A549 (cell line): ENCODE measurements at regions not wholly inside any gene's neighbourhood (a gene's known extent, or its start where the extent isn't known, plus 50 kb on each side); places are given as distances from the start of the nearest gene placed in this dataset.

Experiments used
- ATAC-seq, 2 experiments: fragments of 200-7000 bp in 1 of 2; fragments of >200 bp in 1 of 2; cut with Nextera tagmentation in 1 of 2; cut with Tn5 transposase in 1 of 2; 3 replicates each; pipeline versions ENCODE4 v1.8.0 to v1.9.1; 2018 to 2020; ENCODE audit warnings: mild to moderate bottlenecking in 1 of 2, moderate library complexity in 1 of 2
- CTCF ChIA-PET: fragments of 300-600 bp; sonication (Branson Sonifier 250); formaldehyde crosslinking; extraction: SDS; loops from one replicate; lab custom pipeline; 2021; ENCODE audit warnings: antibody characterized with exemption, inconsistent platforms; lab: Yijun Ruan, JAX
- POLR2A ChIA-PET: fragments of 350-600 bp; formaldehyde crosslinking; extraction: SDS; loops from one replicate; lab custom pipeline; 2021; ENCODE audit warnings: antibody characterized with exemption, inconsistent platforms; lab: Yijun Ruan, JAX
- DNase-seq, 2 experiments: peaks; one replicate each; pipeline versions ENCODE4 v3.0.0 to v3.0.0-alpha.2; 2011 to 2016; ENCODE audit warnings: low read depth in 1 of 2, low spot score in 1 of 2
- FAIRE-seq: peaks from 2 replicates; lab custom pipeline; 2011; peaks lifted over from hg19 to GRCh38; lab: Jason Lieb, UNC
- H3K27ac ChIP-seq, 2 experiments: fragments of >200 bp; sonication (Bioruptor Twin); formaldehyde crosslinking; 3 replicates each; pipeline ENCODE4 v1.5.1; 2016 to 2017
- H3K4me1 ChIP-seq: fragments of >200 bp; sonication (Bioruptor Twin); formaldehyde crosslinking; 3 replicates; pipeline ENCODE4 v1.6.1; 2016
- H3K4me2 ChIP-seq: fragments of >200 bp; sonication (Bioruptor Twin); formaldehyde crosslinking; 3 replicates; pipeline ENCODE4 v1.6.1; 2016
- H3K4me3 ChIP-seq: fragments of >200 bp; sonication (Bioruptor Twin); formaldehyde crosslinking; 3 replicates; pipeline ENCODE4 v1.5.1; 2016
- H3K9me3 ChIP-seq: fragments of >200 bp; sonication (Bioruptor Twin); formaldehyde crosslinking; 3 replicates; pipeline ENCODE4 v1.6.1; 2016
- BHLHE40 ChIP-seq: IDR thresholded peaks from 2 replicates; pipeline ENCODE4 v1.6.1; 2012; ENCODE audit warnings: low read depth, low read length, inconsistent platforms
- CBX2 ChIP-seq: fragments of 200-600 bp; sonication (generic); IDR thresholded peaks from 2 replicates; pipeline ENCODE4 v1.6.1; 2016; ENCODE audit warnings: low read depth, mild to moderate bottlenecking, borderline replicate concordance
- CBX8 ChIP-seq: fragments of 200-600 bp; sonication (generic); IDR thresholded peaks from 2 replicates; pipeline ENCODE4 v1.6.1; 2016
- FOXS1 ChIP-seq: fragments of 250-450 bp; sonication (Bioruptor Pico); IDR thresholded peaks from 2 replicates; pipeline ENCODE4 v1.5.0; 2020; ENCODE audit warnings: mild to moderate bottlenecking, moderate library complexity
- GATA3 ChIP-seq: IDR thresholded peaks from 2 replicates; pipeline ENCODE4 v1.6.1; 2012; ENCODE audit warnings: borderline replicate concordance
- HOXB5 ChIP-seq: fragments of 250-450 bp; sonication (Bioruptor Pico); IDR thresholded peaks from 2 replicates; pipeline ENCODE4 v1.5.0; 2020; ENCODE audit warnings: mild to moderate bottlenecking, moderate library complexity
- MYC ChIP-seq: IDR thresholded peaks from 2 replicates; pipeline ENCODE4 v1.6.1; 2012; ENCODE audit warnings: mild to moderate bottlenecking, inconsistent platforms, low read length, improper control_type of control experiment, borderline replicate concordance
- NR3C1 ChIP-seq: fragments of >200 bp; sonication (Bioruptor Twin); formaldehyde crosslinking; IDR thresholded peaks from 3 replicates; pipeline ENCODE4 v1.6.1; 2017
- PHF8 ChIP-seq: fragments of 200-600 bp; sonication (generic); IDR thresholded peaks from 2 replicates; pipeline ENCODE4 v1.6.1; 2016; ENCODE audit warnings: low read depth, mild to moderate bottlenecking, antibody characterized with exemption, moderate library complexity, borderline replicate concordance
- POLR2A ChIP-seq: IDR thresholded peaks from 2 replicates; pipeline ENCODE4 v1.6.1; 2012; ENCODE audit warnings: mild to moderate bottlenecking, low read length
- RFX5 ChIP-seq: fragments of 450-650 bp; IDR thresholded peaks from 2 replicates; pipeline ENCODE4 v1.7.1; 2014; ENCODE audit warnings: antibody characterized with exemption, mild to moderate bottlenecking, moderate library complexity
- RNF2 ChIP-seq: fragments of 200-600 bp; sonication (generic); IDR thresholded peaks from 2 replicates; pipeline ENCODE4 v1.6.1; 2016; ENCODE audit warnings: low read depth, mild to moderate bottlenecking, antibody characterized with exemption, moderate library complexity, borderline replicate concordance
- SREBF2 ChIP-seq: fragments of 450-650 bp; IDR thresholded peaks from 2 replicates; pipeline ENCODE4 v1.6.1; 2014; ENCODE audit warnings: mild to moderate bottlenecking, moderate library complexity
- TFCP2L1 ChIP-seq: fragments of 250-450 bp; sonication (Bioruptor Pico); IDR thresholded peaks from 2 replicates; pipeline ENCODE4 v1.5.0; 2021; ENCODE audit warnings: mild to moderate bottlenecking
- ZSCAN20 ChIP-seq: fragments of 250-450 bp; sonication (Bioruptor Pico); IDR thresholded peaks from 2 replicates; pipeline ENCODE4 v1.8.0; 2022; ENCODE audit warnings: mild to moderate bottlenecking, moderate library complexity
- WGBS: methylation state at CpG from one replicate; pipeline ENCODE4 v1.1.6; 2017; ENCODE audit errors: missing lambda C conversion rate; 5-methylcytosine and 5-hydroxymethylcytosine counted together
- TF ChIP-seq, protein P1 (sequence below): IDR thresholded peaks from 2 replicates; pipeline ENCODE4 v1.6.1; 2012
- TF ChIP-seq, protein P2 (sequence below): fragments of >200 bp; sonication (Bioruptor Twin); formaldehyde crosslinking; IDR thresholded peaks from 3 replicates; pipeline ENCODE4 v1.5.1; 2016
- TF ChIP-seq, protein P3 (sequence below): fragments of >200 bp; sonication (Bioruptor Twin); formaldehyde crosslinking; IDR thresholded peaks from 2 replicates; pipeline ENCODE4 v1.6.1; 2016
- TF ChIP-seq, protein P4 (sequence below): fragments of 450-650 bp; IDR thresholded peaks from 2 replicates; pipeline ENCODE4 v1.6.1; 2014; ENCODE audit warnings: antibody characterized with exemption

DNA sequence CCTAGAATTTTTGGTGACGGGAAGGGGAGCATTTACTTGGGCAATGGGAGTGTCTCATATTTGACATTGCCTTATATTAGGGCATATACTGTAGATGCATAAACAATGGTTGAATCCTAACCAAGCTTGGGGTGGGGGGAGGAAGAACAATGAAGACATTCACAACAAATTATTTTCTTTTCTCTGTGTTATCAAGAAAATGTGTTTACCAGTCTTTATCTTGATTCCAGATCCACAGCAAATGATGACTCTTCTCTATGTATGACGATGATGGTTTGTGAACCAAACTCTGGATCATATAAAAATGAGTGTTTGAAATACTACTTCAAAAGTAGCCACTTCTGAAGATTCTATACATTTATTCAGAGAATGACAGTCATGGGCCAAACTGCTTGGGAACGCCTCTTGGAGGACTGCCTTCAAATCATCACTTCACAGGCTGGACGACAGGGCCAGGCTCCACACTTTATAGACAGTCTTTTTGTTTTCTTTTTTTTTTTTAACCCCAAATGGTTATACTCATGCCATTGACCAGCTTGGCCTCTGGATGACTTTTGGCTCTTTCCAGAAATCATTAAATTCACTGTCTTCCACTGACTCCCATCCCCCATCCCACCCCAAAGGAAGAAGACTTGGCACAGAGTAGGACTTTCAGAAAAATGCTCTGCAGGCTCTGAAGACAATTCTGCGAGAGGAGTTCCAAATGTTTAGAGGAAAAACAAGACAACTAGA lies 123.8 kb upstream of the LIFR start:
- Histone ChIP-seq H3K4me2 (no peak overlapping the region), H3K4me1 (no peaks in the 10 kb centered on the region)
- DNase-seq = no peak
- no peak for TF ChIP-seq TFCP2L1
- no peak for TF ChIP-seq FOXS1 (CRISPR knock-in tag)
- TF ChIP-seq RNF2 = no peak
- TF ChIP-seq NR3C1 = no peak
- TF ChIP-seq RFX5 = no peak
- TF ChIP-seq BHLHE40 = no peak
- TF ChIP-seq GATA3 = no peak
- TF ChIP-seq PHF8 = no peak
- no peak for TF ChIP-seq SREBF2
- TF ChIP-seq CBX8 = no peak
- TF ChIP-seq POLR2A = no peak
- no peak for TF ChIP-seq MYC
- TF ChIP-seq ZSCAN20 (CRISPR knock-in tag) = no peak
- no peak for TF ChIP-seq CBX2
- TF ChIP-seq, all 56 proteins: peak for 0
- H3K4me3 ChIP-seq = no peak overlapping the region
- H3K9me3 ChIP-seq = no peaks in the 10 kb centered on the region
- WGBS = 75% methylated on average over 5 of the region's 5 CpGs
- ChIA-PET POLR2A (no interaction called here), CTCF (interaction anchor here (0.8 to 1.1 kb wide), 2 partner anchors 12 to 100 kb away, joined by 3 read pairs; no protein-coding TSS in a partner anchor)
- FAIRE-seq (no peak), ATAC-seq (no peak)
- no peak overlapping the region for H3K27ac ChIP-seq

DNA sequence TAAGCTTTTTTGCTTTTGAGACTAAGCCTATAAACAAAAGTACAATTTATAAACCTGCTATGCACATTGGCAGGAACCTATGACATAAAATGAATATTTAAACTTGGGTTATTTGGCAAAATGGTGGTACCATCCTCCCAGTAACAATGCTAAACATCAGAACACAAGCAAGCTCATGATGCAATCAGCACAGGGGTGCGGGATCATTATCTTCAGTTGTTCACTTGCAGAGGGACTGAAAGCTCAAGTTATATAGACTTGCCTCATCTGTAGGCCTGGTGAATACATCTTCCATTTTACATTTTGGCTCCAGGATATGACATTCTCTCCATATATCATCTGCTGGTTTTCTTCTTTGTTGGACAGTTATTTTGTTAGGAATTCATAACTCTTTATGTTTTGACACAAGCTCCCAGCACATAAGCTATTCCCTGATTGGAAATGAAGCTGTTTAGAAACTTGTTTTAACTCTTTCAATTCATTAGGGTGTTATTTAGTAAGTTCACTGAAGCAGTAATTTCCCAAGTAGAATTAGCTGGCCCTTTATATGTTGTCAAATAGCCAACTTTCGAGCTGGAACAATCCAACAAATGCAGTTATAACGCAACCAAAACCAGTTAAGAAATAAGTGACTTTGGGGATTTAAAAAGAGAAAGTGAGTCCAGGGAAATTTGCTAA lies 124.7 kb upstream of the LIFR start:
- FAIRE-seq = no peak
- TF ChIP-seq CBX2 (no peak), RFX5 (no peak), HOXB5 (CRISPR knock-in tag) (no peak), PHF8 (no peak), SREBF2 (no peak)
- TF ChIP-seq, protein P1, sequence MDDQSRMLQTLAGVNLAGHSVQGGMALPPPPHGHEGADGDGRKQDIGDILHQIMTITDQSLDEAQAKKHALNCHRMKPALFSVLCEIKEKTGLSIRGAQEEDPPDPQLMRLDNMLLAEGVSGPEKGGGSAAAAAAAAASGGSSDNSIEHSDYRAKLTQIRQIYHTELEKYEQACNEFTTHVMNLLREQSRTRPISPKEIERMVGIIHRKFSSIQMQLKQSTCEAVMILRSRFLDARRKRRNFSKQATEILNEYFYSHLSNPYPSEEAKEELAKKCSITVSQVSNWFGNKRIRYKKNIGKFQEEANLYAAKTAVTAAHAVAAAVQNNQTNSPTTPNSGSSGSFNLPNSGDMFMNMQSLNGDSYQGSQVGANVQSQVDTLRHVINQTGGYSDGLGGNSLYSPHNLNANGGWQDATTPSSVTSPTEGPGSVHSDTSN = no peak
- TF ChIP-seq, protein P2, sequence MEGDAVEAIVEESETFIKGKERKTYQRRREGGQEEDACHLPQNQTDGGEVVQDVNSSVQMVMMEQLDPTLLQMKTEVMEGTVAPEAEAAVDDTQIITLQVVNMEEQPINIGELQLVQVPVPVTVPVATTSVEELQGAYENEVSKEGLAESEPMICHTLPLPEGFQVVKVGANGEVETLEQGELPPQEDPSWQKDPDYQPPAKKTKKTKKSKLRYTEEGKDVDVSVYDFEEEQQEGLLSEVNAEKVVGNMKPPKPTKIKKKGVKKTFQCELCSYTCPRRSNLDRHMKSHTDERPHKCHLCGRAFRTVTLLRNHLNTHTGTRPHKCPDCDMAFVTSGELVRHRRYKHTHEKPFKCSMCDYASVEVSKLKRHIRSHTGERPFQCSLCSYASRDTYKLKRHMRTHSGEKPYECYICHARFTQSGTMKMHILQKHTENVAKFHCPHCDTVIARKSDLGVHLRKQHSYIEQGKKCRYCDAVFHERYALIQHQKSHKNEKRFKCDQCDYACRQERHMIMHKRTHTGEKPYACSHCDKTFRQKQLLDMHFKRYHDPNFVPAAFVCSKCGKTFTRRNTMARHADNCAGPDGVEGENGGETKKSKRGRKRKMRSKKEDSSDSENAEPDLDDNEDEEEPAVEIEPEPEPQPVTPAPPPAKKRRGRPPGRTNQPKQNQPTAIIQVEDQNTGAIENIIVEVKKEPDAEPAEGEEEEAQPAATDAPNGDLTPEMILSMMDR = no peak
- TF ChIP-seq, protein P3, sequence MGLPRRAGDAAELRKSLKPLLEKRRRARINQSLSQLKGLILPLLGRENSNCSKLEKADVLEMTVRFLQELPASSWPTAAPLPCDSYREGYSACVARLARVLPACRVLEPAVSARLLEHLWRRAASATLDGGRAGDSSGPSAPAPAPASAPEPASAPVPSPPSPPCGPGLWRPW = no peak
- TF ChIP-seq, protein P4, sequence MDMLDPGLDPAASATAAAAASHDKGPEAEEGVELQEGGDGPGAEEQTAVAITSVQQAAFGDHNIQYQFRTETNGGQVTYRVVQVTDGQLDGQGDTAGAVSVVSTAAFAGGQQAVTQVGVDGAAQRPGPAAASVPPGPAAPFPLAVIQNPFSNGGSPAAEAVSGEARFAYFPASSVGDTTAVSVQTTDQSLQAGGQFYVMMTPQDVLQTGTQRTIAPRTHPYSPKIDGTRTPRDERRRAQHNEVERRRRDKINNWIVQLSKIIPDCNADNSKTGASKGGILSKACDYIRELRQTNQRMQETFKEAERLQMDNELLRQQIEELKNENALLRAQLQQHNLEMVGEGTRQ = no peak
- Histone ChIP-seq H3K27ac (no peak overlapping the region), H3K9me3 (no peaks in the 10 kb centered on the region), H3K4me2 (no peak overlapping the region), H3K4me3 (no peak overlapping the region), H3K4me1 (no peaks in the 10 kb centered on the region)
- 85% methylated on average over 3 of the region's 3 CpGs for WGBS
- DNase-seq = no peak
- ChIA-PET POLR2A (no interaction called here), CTCF (interaction anchor here (0.8 to 1.1 kb wide), 2 partner anchors 13 to 101 kb away, joined by 3 read pairs; no protein-coding TSS in a partner anchor)
- ATAC-seq = no peak
